K562 (cell line): ENCODE measurements at regions not wholly inside any gene's neighbourhood (a gene's known extent, or its start where the extent isn't known, plus 50 kb on each side); places are given as distances from the start of the nearest gene placed in this dataset.

Experiments used
- ATAC-seq: fragments of 200-7000 bp; cut with Tn5 transposase; 3 replicates; pipeline ENCODE4 v1.9.1; 2020; ENCODE audit warnings: moderate library complexity
- BruUV-seq: library from RNA; stranded (reverse); fragments of 400-500 nt; replicated peaks from 2 replicates; lab custom pipeline; 2021; lab: Mats Ljungman, UMichigan
- CTCF ChIA-PET: fragments of 300-600 bp; formaldehyde crosslinking; extraction: SDS; loops from one replicate; lab custom pipeline; 2021; ENCODE audit warnings: low intra/inter-chr PET ratio; lab: Yijun Ruan, JAX
- POLR2A ChIA-PET: fragments of 300-600, 350-650 bp; sonication (Branson Sonifier 250); formaldehyde crosslinking; extraction: SDS; loops from one replicate; lab custom pipeline; 2021; ENCODE audit warnings: antibody characterized with exemption, inconsistent platforms; lab: Yijun Ruan, JAX
- DNase-seq, 4 experiments: peaks; one replicate each; pipeline versions ENCODE4 v3.0.0 to v3.0.0-alpha.2; 2011 to 2018; ENCODE audit warnings: low spot score in 3 of 4, mixed read lengths in 3 of 4; ENCODE audit errors: extremely low read depth in 1 of 4
- FAIRE-seq: peaks from 2 replicates; lab custom pipeline; 2011; peaks lifted over from hg19 to GRCh38; lab: Jason Lieb, UNC
- H2AFZ ChIP-seq: 2 replicates; pipeline ENCODE4 v1.6.0; 2011; ENCODE audit warnings: low read depth, low read length, control low read depth, inconsistent platforms
- H3K27ac ChIP-seq: fragments of 200-600 bp; 3 replicates; pipeline ENCODE4 v1.8.0; 2011; ENCODE audit warnings: low read depth, mild to moderate bottlenecking, control low read depth, inconsistent platforms, low read length, moderate library complexity, mixed read lengths; ENCODE audit errors: extremely low read depth
- H3K27me3 ChIP-seq, 2 experiments: fragments of 300-600 bp in 1 of 2; 2 replicates in 1 of 2; 3 replicates in 1 of 2; pipeline versions ENCODE4 v1.6.0 to v1.8.0; 2011; ENCODE audit warnings: inconsistent platforms in 2 of 2, low read length in 2 of 2, mild to moderate bottlenecking in 1 of 2, mixed read lengths in 1 of 2, moderate library complexity in 1 of 2; ENCODE audit not compliant: control insufficient read depth in 2 of 2, insufficient read depth in 2 of 2
- H3K36me3 ChIP-seq: fragments of 300-600 bp; 3 replicates; pipeline ENCODE4 v1.8.0; 2011; ENCODE audit warnings: mild to moderate bottlenecking, low read length, inconsistent platforms; ENCODE audit not compliant: control insufficient read depth, insufficient read depth
- H3K4me1 ChIP-seq, 2 experiments: fragments of 200-600 bp in 1 of 2; replicated peaks in 1 of 2; 2 replicates in 1 of 2; 3 replicates in 1 of 2; pipeline versions ENCODE4 v1.5.1 to v1.8.0; 2011; ENCODE audit warnings: inconsistent platforms in 2 of 2, low read length in 2 of 2, mild to moderate bottlenecking in 1 of 2, mixed read lengths in 1 of 2, moderate library complexity in 1 of 2; ENCODE audit not compliant: control insufficient read depth in 2 of 2, insufficient read depth in 2 of 2
- H3K4me2 ChIP-seq: 2 replicates; pipeline ENCODE4 v1.6.1; 2011; ENCODE audit warnings: low read length, control low read depth, inconsistent platforms, mixed read lengths; ENCODE audit not compliant: insufficient read depth
- H3K4me3 ChIP-seq: fragments of 200-600 bp; sonication (generic), shearing (Covaris generic); 2 replicates; pipeline ENCODE4 v1.5.1; 2016; ENCODE audit warnings: control low read depth, inconsistent platforms
- H3K79me2 ChIP-seq: fragments of 200-600 bp; 3 replicates; pipeline ENCODE4 v1.8.0; 2011; ENCODE audit warnings: low read length, inconsistent platforms; ENCODE audit not compliant: control insufficient read depth, insufficient read depth
- H3K9ac ChIP-seq, 2 experiments: 2 replicates each; pipeline versions ENCODE4 v1.6.0 to v1.6.1; 2011; ENCODE audit warnings: low read depth in 2 of 2, low read length in 2 of 2, control low read depth in 1 of 2, inconsistent platforms in 1 of 2, mild to moderate bottlenecking in 1 of 2, mixed read lengths in 1 of 2; ENCODE audit not compliant: insufficient read depth in 1 of 2
- H3K9me1 ChIP-seq: one replicate; pipeline ENCODE4 v1.6.0; 2011; ENCODE audit warnings: inconsistent platforms, mild to moderate bottlenecking, low read length, moderate library complexity; ENCODE audit not compliant: control insufficient read depth, insufficient read depth
- H3K9me3 ChIP-seq: replicated peaks from 2 replicates; pipeline ENCODE4 v1.5.1; 2011; ENCODE audit warnings: low read depth, low read length, inconsistent platforms; ENCODE audit not compliant: control insufficient read depth, insufficient read depth
- H4K20me1 ChIP-seq: replicated peaks from 2 replicates; pipeline ENCODE4 v1.6.1; 2011; ENCODE audit warnings: low read length, inconsistent platforms, mixed read lengths; ENCODE audit not compliant: control insufficient read depth, insufficient read depth
- ATF1 ChIP-seq, 2 experiments: fragments of 450-650 bp in 1 of 2; IDR thresholded peaks; 2 replicates each; pipeline ENCODE4 v1.6.1; 2016; ENCODE audit warnings: missing compliant biosample characterization in 1 of 2, missing genetic modification characterization in 1 of 2
- C11orf30 ChIP-seq: fragments of 450-650 bp; IDR thresholded peaks from 2 replicates; pipeline ENCODE4 v1.6.1; 2016; ENCODE audit warnings: low read depth, mild to moderate bottlenecking
- CCNT2 ChIP-seq: IDR thresholded peaks from 2 replicates; pipeline ENCODE4 v1.6.1; 2011; ENCODE audit warnings: borderline replicate concordance, low read depth, mild to moderate bottlenecking, moderate library complexity, mixed read lengths, low read length; ENCODE audit not compliant: insufficient read length; ENCODE audit errors: extremely low read depth
- HMGXB4 ChIP-seq: sonication (generic); formaldehyde crosslinking; IDR thresholded peaks from 2 replicates; pipeline ENCODE4 v1.8.1; 2023; ENCODE audit warnings: mild to moderate bottlenecking, missing genetic modification reagents
- MEF2D ChIP-seq: conservative IDR thresholded peaks from 2 replicates; pipeline ENCODE4 v1.6.1; 2016; ENCODE audit warnings: low read depth, missing genetic modification characterization, missing compliant biosample characterization
- NCOA2 ChIP-seq, 2 experiments: fragments of 450-650 bp; IDR thresholded peaks; 2 replicates each; pipeline ENCODE4 v1.6.1; 2018; ENCODE audit warnings: mild to moderate bottlenecking in 2 of 2, moderate library complexity in 1 of 2; ENCODE audit not compliant: partially characterized antibody in 2 of 2
- PKNOX1 ChIP-seq: fragments of 450-650 bp; IDR thresholded peaks from 2 replicates; pipeline ENCODE4 v1.6.1; 2016
- SIX5 ChIP-seq, 2 experiments: IDR thresholded peaks; 2 replicates each; pipeline ENCODE4 v1.6.1; 2011; ENCODE audit warnings: low read length in 2 of 2, borderline replicate concordance in 1 of 2, low read depth in 1 of 2, mild to moderate bottlenecking in 1 of 2, moderate library complexity in 1 of 2; ENCODE audit not compliant: insufficient read depth in 1 of 2
- YBX1 ChIP-seq: fragments of 450-650 bp; IDR thresholded peaks from 2 replicates; pipeline ENCODE4 v1.7.1; 2016; ENCODE audit warnings: mild to moderate bottlenecking
- ZBTB33 ChIP-seq: sonication (generic); formaldehyde crosslinking; IDR thresholded peaks from 2 replicates; pipeline ENCODE4 v1.8.1; 2023; ENCODE audit warnings: mild to moderate bottlenecking, missing genetic modification reagents
- ZNF133 ChIP-seq: fragments of 250-450 bp; sonication (Bioruptor Pico); IDR thresholded peaks from 2 replicates; pipeline ENCODE4 v1.4.0; 2020; ENCODE audit warnings: mild to moderate bottlenecking
- ZNF41 ChIP-seq: fragments of 250-450 bp; sonication (Bioruptor Pico); conservative IDR thresholded peaks from 2 replicates; pipeline ENCODE4 v1.4.0; 2020; ENCODE audit warnings: mild to moderate bottlenecking
- ZNF77 ChIP-seq: fragments of 250-450 bp; sonication (Bioruptor Pico); IDR thresholded peaks from 2 replicates; pipeline ENCODE4 v1.5.0; 2020
- WGBS: fragments of 100-300 bp; shearing (Covaris generic); methylation state at CpG from one replicate; pipeline ENCODE4 v1.1.6; 2016; ENCODE audit warnings: low coverage, mixed read lengths; ENCODE audit not compliant: insufficient coverage; ENCODE audit errors: missing lambda C conversion rate; 5-methylcytosine and 5-hydroxymethylcytosine counted together
- in situ Hi-C: fragments of 300-500 bp; cut with MboI; formaldehyde crosslinking; loops from 4 replicates; pipeline ENCODE4 v1.15.0; 2018; ENCODE audit warnings: inconsistent platforms, mixed read lengths
- intact Hi-C: fragments of 100-400 bp; cut with micrococcal nuclease; formaldehyde crosslinking; loops from 2 replicates; pipeline ENCODE4 v1.14.2; 2022

GRCh38 chr17:12209632-12210191 lies 189.0 kb downstream of the MAP2K4 start:
- H3K27ac ChIP-seq, result no peak overlapping the region
- POLR2A ChIA-PET, result interaction anchor here (1.6 kb wide), 1 partner anchor 9 kb away, joined by 7 read pairs; no protein-coding TSS in a partner anchor
- H2AFZ ChIP-seq, result no peak overlapping the region
- H3K9ac ChIP-seq, result no peak overlapping the region
- TF ChIP-seq CCNT2 (no peak), ZBTB33 (CRISPR knock-in tag) (no peak), ZNF133 (CRISPR knock-in tag) (no peak), PKNOX1 (no peak), ATF1 (CRISPR knock-in tag; IDR thresholded peaks at IDR 0.05) (no peak), ATF1 (tag; IDR thresholded peaks at IDR 0.05) (no peak), YBX1 (no peak), ZNF77 (CRISPR knock-in tag) (no peak), ZNF41 (CRISPR knock-in tag) (no peak), HMGXB4 (CRISPR knock-in tag) (no peak), C11orf30 (no peak), SIX5 (IDR thresholded peaks at IDR 0.05; ENCODE audit: borderline replicate concordance in 1 of 2, insufficient read depth in 1 of 2, low read depth in 1 of 2, low read length in 2 of 2) (no peak), MEF2D (no peak), NCOA2 (IDR thresholded peaks at IDR 0.05; ENCODE audit: partially characterized antibody in 2 of 2) (no peak)
- DNase-seq, result no peak
- FAIRE-seq, result no peak
- no peaks in the 10 kb centered on the region for H4K20me1 ChIP-seq
- ATAC-seq, result no peak
- H3K27me3 ChIP-seq, result no peaks in the 10 kb centered on the region; a peak in 1 of 5 replicates
- 0% methylated on average over 2 of the region's 2 CpGs for WGBS
- no peaks in the 10 kb centered on the region for H3K79me2 ChIP-seq
- no peaks in the 10 kb centered on the region for H3K9me1 ChIP-seq
- BruUV-seq, result no TSS peak
- intact Hi-C loops (no loop called here), in situ Hi-C loops (no loop called here)
- H3K9me3 ChIP-seq, result no peaks in the 10 kb centered on the region
- no peaks in the 10 kb centered on the region for H3K4me1 ChIP-seq
- no peak overlapping the region for H3K4me3 ChIP-seq
- no peaks in the 10 kb centered on the region for H3K36me3 ChIP-seq
- no peak overlapping the region for H3K4me2 ChIP-seq
- CTCF ChIA-PET, result no interaction called here
